CD4-positive, alpha-beta T cell treated with Interleukin-17A for 4 hours (primary cell): ENCODE measurements at regions not wholly inside any gene's neighbourhood (a gene's known extent, or its start where the extent isn't known, plus 50 kb on each side); places are given as distances from the start of the nearest gene placed in this dataset.
"Not testable (repeated sequence)": the region's sequence is repeated elsewhere in the genome, so short reads cannot be mapped to it uniquely, and the experiment has no call there.

Experiments
- DNase-seq: peaks from one replicate; pipeline ENCODE4 v3.0.0-alpha.2; 2020; ENCODE audit warnings: mixed read lengths

DNA sequence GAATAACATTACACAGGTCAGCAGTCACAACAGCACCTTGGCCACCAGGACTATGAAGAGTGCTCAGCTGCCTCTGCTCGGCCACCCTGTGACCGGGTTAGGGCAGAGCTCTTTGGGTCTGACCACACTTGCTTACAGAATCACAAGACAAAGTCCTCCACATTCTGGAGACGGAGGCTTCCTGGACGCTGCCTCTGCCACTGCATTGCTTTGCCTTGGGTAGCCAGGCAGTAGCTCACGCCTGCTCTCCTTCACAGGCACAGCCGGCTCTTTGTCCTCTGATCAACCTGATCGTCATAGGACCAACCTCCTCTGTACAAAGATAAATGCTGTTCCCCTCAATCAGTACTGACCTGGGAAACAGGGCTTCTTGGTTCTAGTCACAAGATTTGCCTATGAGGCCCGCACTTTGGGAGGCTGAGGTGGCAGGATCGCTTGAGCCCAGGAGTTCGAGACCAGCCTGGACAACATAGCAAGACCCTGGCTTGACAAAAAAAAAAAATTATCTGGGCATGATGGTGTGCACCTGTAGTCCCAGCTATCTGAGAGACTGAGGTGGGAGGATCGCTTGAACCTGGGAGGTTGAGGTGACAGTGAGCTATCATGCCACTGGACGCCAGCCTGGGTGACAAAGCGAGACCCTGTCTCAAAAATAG, 128.4 kb upstream of the IER5L start:
- no peak for DNase-seq

GRCh38 chr9:129305246-129305645, 127.2 kb upstream of the IER5L start:
- no peak for DNase-seq

- no peak for DNase-seq
These were observed 123.9 kb upstream of the IER5L start for GRCh38 chr9:129301941-129302340.

DNA sequence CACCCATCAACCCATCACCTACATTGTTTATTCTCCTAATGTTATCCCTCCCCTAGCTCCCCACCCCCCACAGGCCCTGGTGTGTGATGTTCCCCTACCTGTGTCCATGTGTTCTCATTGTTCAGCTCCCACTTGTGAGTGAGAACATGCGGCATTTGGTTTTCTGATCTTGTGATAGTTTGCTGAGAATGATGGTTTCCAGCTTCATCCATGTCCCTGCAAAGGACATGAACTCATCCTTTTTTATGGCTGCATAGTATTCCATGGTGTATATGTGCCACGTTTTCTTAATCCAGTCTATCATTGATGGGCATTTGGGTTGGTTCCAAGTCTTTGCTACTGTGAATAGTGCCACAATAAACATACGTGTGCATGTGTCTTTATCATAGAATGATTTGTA, 118.1 kb upstream of the IER5L start:
- DNase-seq: not testable (repeated sequence)

DNA sequence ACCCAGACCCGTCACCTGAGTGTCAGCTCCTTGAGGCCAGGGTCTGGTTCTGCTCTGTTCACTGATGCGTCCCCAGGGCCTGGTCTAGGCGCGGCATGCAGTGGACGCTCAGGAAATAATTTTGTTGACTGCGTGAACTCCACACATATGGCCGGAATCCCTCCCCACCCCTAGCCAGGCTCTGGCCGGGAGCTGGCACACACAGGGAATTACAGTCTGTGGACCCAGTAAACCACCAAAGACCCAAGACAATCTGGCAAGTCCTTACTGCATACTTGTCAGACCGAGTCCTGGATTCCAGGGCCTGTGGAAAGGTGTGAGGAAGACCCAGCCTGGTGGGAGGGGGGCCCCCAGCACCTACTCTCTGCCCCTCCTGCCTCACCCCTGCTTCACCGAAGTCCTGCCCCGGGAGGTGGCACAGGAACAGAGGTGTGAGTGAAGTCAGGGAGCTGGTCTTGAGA, 113.0 kb upstream of the IER5L start:
- no peak for DNase-seq

- DNase-seq: no peak
These were observed 112.5 kb upstream of the IER5L start for GRCh38 chr9:129290606-129291005.

GRCh38 chr9:129289883-129290282, 111.8 kb upstream of the IER5L start:
- no peak for DNase-seq

- DNase-seq: no peak
These were observed 111.2 kb upstream of the IER5L start for GRCh38 chr9:129289131-129289731.

DNA sequence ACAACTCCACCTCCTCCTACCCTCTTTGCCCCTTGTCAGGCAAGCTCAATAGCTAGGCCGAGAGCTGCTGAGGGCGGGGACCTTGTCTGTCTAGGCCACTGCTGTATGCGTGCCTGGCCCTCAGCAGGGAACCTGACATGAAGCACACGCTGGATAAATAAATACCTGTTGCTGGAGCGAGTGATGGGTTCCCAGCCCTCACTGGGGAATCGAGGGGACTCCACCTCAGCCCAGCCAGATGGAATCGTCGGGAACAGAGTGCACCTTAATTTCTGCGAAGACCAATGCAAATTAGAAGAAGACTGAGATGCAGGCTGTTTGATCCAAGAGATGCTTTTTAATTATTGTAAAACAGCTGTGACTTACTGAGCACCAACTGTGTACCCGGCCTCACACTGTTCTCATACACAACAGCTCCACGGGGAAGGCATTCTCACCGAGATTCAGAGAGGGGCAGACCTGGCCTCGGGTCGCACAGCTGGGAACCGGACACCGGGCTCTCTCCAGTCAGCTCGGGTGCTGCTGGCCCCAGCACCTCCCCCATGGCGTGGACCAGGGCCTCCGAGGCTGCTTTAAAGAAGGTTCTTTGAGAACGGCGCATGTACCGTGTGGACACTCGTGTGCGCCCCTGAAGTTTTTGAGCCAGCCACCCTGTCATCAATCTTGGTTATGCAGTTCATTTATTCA, 109.7 kb upstream of the IER5L start:
- no peak for DNase-seq

GRCh38 chr9:129285979-129286772, 108.1 kb upstream of the IER5L start:
- DNase-seq: no peak

DNA sequence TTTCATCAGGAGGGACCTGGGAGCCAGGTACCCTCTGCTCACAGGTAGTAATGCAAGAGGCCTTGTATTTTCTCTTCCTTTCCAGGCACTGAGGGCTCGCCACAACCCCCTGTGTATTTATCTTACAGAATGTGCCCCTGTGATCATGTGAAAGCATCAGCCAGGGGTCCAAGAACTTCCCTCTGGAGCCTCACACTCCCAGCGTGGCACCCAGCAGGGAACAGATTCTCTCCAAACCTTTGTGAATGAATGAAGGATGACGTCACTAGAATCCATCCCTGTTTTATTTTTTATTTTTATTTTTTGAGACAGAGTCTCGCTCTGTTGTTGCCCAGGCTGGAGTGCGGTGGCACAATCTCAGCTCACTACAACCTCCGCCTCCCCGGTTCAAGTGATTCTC, 107.3 kb upstream of the IER5L start:
- DNase-seq: no peak

DNA sequence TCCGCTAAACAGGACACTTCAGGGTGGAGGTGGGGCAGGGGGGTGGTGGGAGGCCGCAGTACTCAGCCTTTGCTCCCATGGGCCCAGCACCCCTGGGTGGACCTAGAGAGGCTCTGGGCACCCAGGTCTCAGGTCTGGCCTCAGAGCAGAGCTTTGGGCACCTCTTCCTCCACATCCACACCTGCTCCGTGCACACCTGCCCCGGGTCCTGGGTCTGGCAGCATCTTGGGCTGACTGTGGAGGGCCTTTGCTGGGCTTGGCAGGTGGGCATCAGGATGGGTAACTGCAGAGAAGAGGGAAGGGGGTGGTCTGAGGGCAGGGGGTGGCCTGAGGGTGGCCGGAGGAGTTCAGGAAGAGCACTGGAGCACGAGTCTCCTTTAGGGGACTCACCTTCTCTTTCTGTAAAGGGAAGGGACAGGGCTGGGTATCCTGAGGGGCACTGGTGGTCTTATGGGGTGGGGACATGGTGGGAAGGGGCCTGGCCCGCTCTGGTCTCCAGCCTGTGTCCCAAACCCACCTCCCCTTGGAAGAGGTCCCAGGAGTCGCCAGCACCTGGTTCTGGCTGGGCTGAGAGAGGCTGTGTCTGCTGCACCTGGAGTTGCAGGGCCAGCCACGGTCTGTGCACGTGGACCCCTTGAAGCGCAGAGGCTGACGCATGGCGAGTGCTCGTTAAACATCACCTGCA, 106.7 kb upstream of the IER5L start:
- no peak for DNase-seq

- no peak for DNase-seq
These were observed 105.9 kb upstream of the IER5L start for GRCh38 chr9:129283705-129284606.

- DNase-seq: no peak
These were observed 105.2 kb upstream of the IER5L start for GRCh38 chr9:129283291-129283691.

DNA sequence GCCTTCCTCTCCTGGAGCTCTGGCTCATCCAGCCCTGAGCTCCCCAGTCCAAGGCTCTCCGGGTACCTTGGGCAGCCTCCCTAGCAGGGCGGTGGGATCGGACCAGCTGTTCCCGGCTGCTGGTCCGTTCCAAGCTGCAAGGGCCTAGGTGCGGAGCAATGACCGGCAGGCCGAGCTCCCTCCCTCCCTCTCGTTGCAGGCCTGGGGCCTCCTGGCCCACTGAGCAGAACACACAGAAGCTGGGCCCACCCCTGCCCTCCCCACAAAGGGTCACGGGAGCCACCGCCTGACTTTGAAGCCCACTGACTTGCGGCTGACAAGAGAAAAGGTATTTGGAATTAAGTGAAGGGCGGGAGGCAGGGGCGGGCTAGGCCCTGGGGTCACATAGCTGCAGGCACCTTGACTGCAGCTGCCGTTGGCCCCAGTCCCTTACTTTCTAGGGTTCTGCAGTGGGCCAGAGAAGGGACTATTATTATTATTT, 104.7 kb upstream of the IER5L start:
- DNase-seq: no peak

- no peak for DNase-seq
These were observed 104.2 kb upstream of the IER5L start for GRCh38 chr9:129282272-129282671.

GRCh38 chr9:129281506-129282145, 103.6 kb upstream of the IER5L start:
- no peak for DNase-seq

- DNase-seq: no peak
These were observed 102.7 kb upstream of the IER5L start for GRCh38 chr9:129280623-129281271.

GRCh38 chr9:129280236-129280622, 102.2 kb upstream of the IER5L start:
- DNase-seq: no peak
